ENCODE measurements at regions not wholly inside any gene's neighbourhood (a gene's known extent, or its start where the extent isn't known, plus 50 kb on each side); places are given as distances from the start of the nearest gene placed in this dataset.
"Not testable (repeated sequence)": the region's sequence is repeated elsewhere in the genome, so short reads cannot be mapped to it uniquely, and the experiment has no call there.

GRCh38 chrX:66833426-66833825, 194.5 kb upstream of the EDA2R start:
- Histone ChIP-seq H2AFZ (ENCODE audit: low read depth, low read length, severe bottlenecking) (no peak overlapping the region), H3K4me3 (ENCODE audit: insufficient read depth, low read length, poor library complexity, severe bottlenecking) (no peak overlapping the region), H3K9me3 (ENCODE audit: insufficient read depth, low read length) (no peaks in the 10 kb centered on the region), H3K27ac (ENCODE audit: low read depth, low read length) (no peak overlapping the region), H3K27me3 (ENCODE audit: low read length) (no peaks in the 10 kb centered on the region), H4K20me1 (ENCODE audit: low read depth, low read length) (no peaks in the 10 kb centered on the region), H3K9ac (ENCODE audit: low read length) (no peak overlapping the region), H3F3A (ENCODE audit: insufficient read depth) (no peaks in the 10 kb centered on the region), H3K4me2 (ENCODE audit: low read depth, low read length, poor library complexity, severe bottlenecking) (no peak overlapping the region), H3K9me2 (replicated peaks; ENCODE audit: insufficient read depth, low read length) (no peaks in the 10 kb centered on the region), H3K36me3 (ENCODE audit: low read length) (no peaks in the 10 kb centered on the region), H3K79me2 (ENCODE audit: insufficient read depth, low read length) (no peaks in the 10 kb centered on the region)
- no peak for TF ChIP-seq EZH2phosphoT487 (conservative IDR thresholded peaks at IDR 0.05; ENCODE audit: low read length)
- TF ChIP-seq CTCF (IDR thresholded peaks at IDR 0.05; ENCODE audit: insufficient read depth, low read length, poor library complexity, severe bottlenecking): no peak

GRCh38 chrX:66815227-66815626, 176.3 kb upstream of the EDA2R start:
- no peak for TF ChIP-seq EZH2phosphoT487 (conservative IDR thresholded peaks at IDR 0.05; ENCODE audit: low read length)
- no peak for TF ChIP-seq CTCF (IDR thresholded peaks at IDR 0.05; ENCODE audit: insufficient read depth, low read length, poor library complexity, severe bottlenecking)
- no peaks in the 10 kb centered on the region for H3K79me2 ChIP-seq (ENCODE audit: insufficient read depth, low read length)
- no peak overlapping the region for H3K27ac ChIP-seq (ENCODE audit: low read depth, low read length)
- H3K9ac ChIP-seq (ENCODE audit: low read length): no peak overlapping the region
- no peaks in the 10 kb centered on the region for H3K36me3 ChIP-seq (ENCODE audit: low read length)
- no peaks in the 10 kb centered on the region for H3K27me3 ChIP-seq (ENCODE audit: low read length)
- no peak overlapping the region for H3K4me2 ChIP-seq (ENCODE audit: low read depth, low read length, poor library complexity, severe bottlenecking)
- no peaks in the 10 kb centered on the region for H3F3A ChIP-seq (ENCODE audit: insufficient read depth)
- H3K9me2 ChIP-seq (replicated peaks; ENCODE audit: insufficient read depth, low read length): no peaks in the 10 kb centered on the region
- no peak overlapping the region for H2AFZ ChIP-seq (ENCODE audit: low read depth, low read length, severe bottlenecking)
- H3K9me3 ChIP-seq (ENCODE audit: insufficient read depth, low read length): no peaks in the 10 kb centered on the region
- H3K4me3 ChIP-seq (ENCODE audit: insufficient read depth, low read length, poor library complexity, severe bottlenecking): no peak overlapping the region
- no peaks in the 10 kb centered on the region for H4K20me1 ChIP-seq (ENCODE audit: low read depth, low read length)

- H3K27ac ChIP-seq (ENCODE audit: low read depth, low read length); H4K20me1 ChIP-seq (ENCODE audit: low read depth, low read length); H3K4me2 ChIP-seq (ENCODE audit: low read depth, low read length, poor library complexity, severe bottlenecking); H3K27me3 ChIP-seq (ENCODE audit: low read length); H3K9me2 ChIP-seq (replicated peaks; ENCODE audit: insufficient read depth, low read length); H3K9ac ChIP-seq (ENCODE audit: low read length); H3K36me3 ChIP-seq (ENCODE audit: low read length); H3K4me3 ChIP-seq (ENCODE audit: insufficient read depth, low read length, poor library complexity, severe bottlenecking); H3K79me2 ChIP-seq (ENCODE audit: insufficient read depth, low read length); H3K9me3 ChIP-seq (ENCODE audit: insufficient read depth, low read length); H3F3A ChIP-seq (ENCODE audit: insufficient read depth); H2AFZ ChIP-seq (ENCODE audit: low read depth, low read length, severe bottlenecking): not testable (repeated sequence)
These were observed 155.6 kb upstream of the EDA2R start for GRCh38 chrX:66794514-66794913.

GRCh38 chrX:66766318-66766717, 127.4 kb upstream of the EDA2R start:
- Histone ChIP-seq H2AFZ (ENCODE audit: low read depth, low read length, severe bottlenecking) (no peak overlapping the region), H3K9me2 (replicated peaks; ENCODE audit: insufficient read depth, low read length) (no peaks in the 10 kb centered on the region), H3K36me3 (ENCODE audit: low read length) (no peaks in the 10 kb centered on the region), H3K9ac (ENCODE audit: low read length) (no peak overlapping the region), H3K27ac (ENCODE audit: low read depth, low read length) (no peak overlapping the region), H3K9me3 (ENCODE audit: insufficient read depth, low read length) (no peaks in the 10 kb centered on the region), H3K79me2 (ENCODE audit: insufficient read depth, low read length) (no peaks in the 10 kb centered on the region), H3K27me3 (ENCODE audit: low read length) (no peaks in the 10 kb centered on the region), H3K4me3 (ENCODE audit: insufficient read depth, low read length, poor library complexity, severe bottlenecking) (no peak overlapping the region), H3F3A (ENCODE audit: insufficient read depth) (no peaks in the 10 kb centered on the region), H3K4me2 (ENCODE audit: low read depth, low read length, poor library complexity, severe bottlenecking) (no peak overlapping the region), H4K20me1 (ENCODE audit: low read depth, low read length) (no peaks in the 10 kb centered on the region)
- TF ChIP-seq CTCF (IDR thresholded peaks at IDR 0.05; ENCODE audit: insufficient read depth, low read length, poor library complexity, severe bottlenecking) (no peak), EZH2phosphoT487 (conservative IDR thresholded peaks at IDR 0.05; ENCODE audit: low read length) (no peak)
